Upper lobe of left lung (tissue), 4 donors: ENCODE measurements at regions not wholly inside any gene's neighbourhood (a gene's known extent, or its start where the extent isn't known, plus 50 kb on each side); places are given as distances from the start of the nearest gene placed in this dataset.

ENCODE experiments used
- CTCF ChIP-seq, 6 experiments: fragments of 450-650 bp in 4 of 6; fragments of 200-600 bp in 2 of 6; sonication (generic) in 2 of 6; IDR thresholded peaks; one replicate each; pipeline ENCODE4 v1.5.1; 2016 to 2019; ENCODE audit warnings: antibody characterized with exemption in 6 of 6
- EP300 ChIP-seq, 4 donors: sonication (generic); formaldehyde crosslinking; IDR thresholded peaks; one replicate each; pipeline ENCODE4 v1.5.1; 2017; ENCODE audit warnings: antibody characterized with exemption in 4 of 4, control low read depth in 2 of 4
- POLR2A ChIP-seq, 4 donors: fragments of 450-650 bp; IDR thresholded peaks; one replicate each; pipeline ENCODE4 v1.5.1; 2016 to 2017; ENCODE audit warnings: antibody characterized with exemption in 4 of 4, mild to moderate bottlenecking in 2 of 4
- POLR2AphosphoS5 ChIP-seq, 2 donors: sonication (generic); formaldehyde crosslinking; IDR thresholded peaks; one replicate each; pipeline ENCODE4 v1.5.1; 2017; ENCODE audit warnings: antibody characterized with exemption in 2 of 2

GRCh38 chr6:100226811-100227210 lies 232.8 kb upstream of the MCHR2 start:
- TF ChIP-seq EP300 (IDR thresholded peaks at IDR 0.05) = no peak
- no peak for TF ChIP-seq CTCF (IDR thresholded peaks at IDR 0.05)
- TF ChIP-seq POLR2AphosphoS5 (IDR thresholded peaks at IDR 0.05) = no peak
- no peak for TF ChIP-seq POLR2A (IDR thresholded peaks at IDR 0.05)
